ENCODE measurements at regions not wholly inside any gene's neighbourhood (a gene's known extent, or its start where the extent isn't known, plus 50 kb on each side); places are given as distances from the start of the nearest gene placed in this dataset.

GRCh38 chr2:144967961-144968360 is 448.0 kb upstream of the ZEB2 start:
- Histone ChIP-seq H3K4me3 (no peak overlapping the region), H3K27me3 (no peaks in the 10 kb centered on the region), H3K9me3 (peaks cover 0 to 3% of the 10 kb centered on the region in 2 donors), H3K27ac (no peak overlapping the region), H3K36me3 (no peaks in the 10 kb centered on the region), H3K4me1 (ENCODE audit: insufficient read depth) (no peaks in the 10 kb centered on the region)
- DNase-seq: no peak
- TF ChIP-seq EP300 (IDR thresholded peaks at IDR 0.05) (no peak), CTCF (IDR thresholded peaks at IDR 0.05) (no peak), POLR2A (IDR thresholded peaks at IDR 0.05) (no peak)
- WGBS, 3 donors: 75 to 84% (median 76%) methylated on average over 2 of the region's 2 CpGs
- intact Hi-C loops (cut with DNase I): no loop called here

GRCh38 chr2:144965172-144965571 is 445.3 kb upstream of the ZEB2 start:
- TF ChIP-seq CTCF (IDR thresholded peaks at IDR 0.05) (no peak), EP300 (IDR thresholded peaks at IDR 0.05) (no peak), POLR2A (IDR thresholded peaks at IDR 0.05) (no peak)
- no peak for DNase-seq

GRCh38 chr2:144963031-144963430 is 443.1 kb upstream of the ZEB2 start:
- 78 to 86% (median 83%) methylated on average over 2 of the region's 2 CpGs for WGBS, 3 donors
- Histone ChIP-seq H3K9me3 (no peaks in the 10 kb centered on the region), H3K36me3 (no peaks in the 10 kb centered on the region), H3K4me3 (no peak overlapping the region), H3K27me3 (no peaks in the 10 kb centered on the region), H3K4me1 (ENCODE audit: insufficient read depth) (no peaks in the 10 kb centered on the region), H3K27ac (no peak overlapping the region)
- TF ChIP-seq POLR2A (IDR thresholded peaks at IDR 0.05) (no peak), CTCF (IDR thresholded peaks at IDR 0.05) (no peak), EP300 (IDR thresholded peaks at IDR 0.05) (no peak)
- DNase-seq: no peak
- intact Hi-C loops (cut with DNase I): no loop called here

More at GRCh38 chr2:144965172-144965571, 445.3 kb upstream of the ZEB2 start:
- Histone ChIP-seq H3K27me3 (no peaks in the 10 kb centered on the region), H3K36me3 (no peaks in the 10 kb centered on the region), H3K27ac (no peak overlapping the region), H3K4me1 (ENCODE audit: insufficient read depth) (no peaks in the 10 kb centered on the region), H3K9me3 (peaks cover 0 to 3% of the 10 kb centered on the region in 2 donors), H3K4me3 (no peak overlapping the region)
- intact Hi-C loops (cut with DNase I): no loop called here
- 85 to 93% (median 89%) methylated on average over 4 of the region's 4 CpGs for WGBS, 3 donors

- no peaks in the 10 kb centered on the region for H3K36me3 ChIP-seq
- H3K4me3 ChIP-seq: no peak overlapping the region
- WGBS, 3 donors: 80 to 88% (median 86%) methylated on average over 2 of the region's 2 CpGs
- H3K27ac ChIP-seq: no peak overlapping the region
- H3K4me1 ChIP-seq (ENCODE audit: insufficient read depth): no peaks in the 10 kb centered on the region
- intact Hi-C loops (cut with DNase I): no loop called here
- H3K27me3 ChIP-seq: no peaks in the 10 kb centered on the region
- H3K9me3 ChIP-seq: no peaks in the 10 kb centered on the region
- no peak for DNase-seq
- TF ChIP-seq POLR2A (IDR thresholded peaks at IDR 0.05) (no peak), CTCF (IDR thresholded peaks at IDR 0.05) (no peak), EP300 (IDR thresholded peaks at IDR 0.05) (no peak)
Measured at GRCh38 chr2:144959416-144959815, 439.5 kb upstream of the ZEB2 start.
